Activated CD4-positive, alpha-beta T cell treated with anti-CD3 and anti-CD28 coated beads, Interleukin-2, amount 10 ng/mL, durations not matched to agents 7 days and 5 days (primary cell): ENCODE measurements at regions not wholly inside any gene's neighbourhood (a gene's known extent, or its start where the extent isn't known, plus 50 kb on each side); places are given as distances from the start of the nearest gene placed in this dataset.
"Not testable (repeated sequence)": the region's sequence is repeated elsewhere in the genome, so short reads cannot be mapped to it uniquely, and the experiment has no call there.

Experiments used
- CTCF ChIA-PET: fragments of 350-600 bp; sonication (Branson Sonifier 250); formaldehyde crosslinking; loops from one replicate; lab custom pipeline; 2021; ENCODE audit warnings: antibody characterized with exemption; lab: Charles Lee
- POLR2A ChIA-PET: fragments of 350-600 bp; sonication (Branson Sonifier 250); formaldehyde crosslinking; loops from one replicate; lab custom pipeline; 2021; ENCODE audit warnings: antibody characterized with exemption; lab: Charles Lee
- DNase-seq: peaks from one replicate; pipeline ENCODE4 v3.0.0-alpha.2; 2020
- H3K27ac Mint-ChIP-seq: one replicate; pipeline ENCODE4 v1.8.0; 2021; ENCODE audit warnings: mild to moderate bottlenecking, moderate library complexity, mixed read lengths
- H3K27me3 Mint-ChIP-seq: one replicate; pipeline ENCODE4 v1.8.0; 2021; ENCODE audit warnings: mixed read lengths
- H3K36me3 Mint-ChIP-seq: one replicate; pipeline ENCODE4 v1.8.0; 2021; ENCODE audit warnings: low read depth, mixed read lengths
- H3K4me1 Mint-ChIP-seq: one replicate; pipeline ENCODE4 v1.8.0; 2021; ENCODE audit warnings: mixed read lengths
- H3K4me3 Mint-ChIP-seq: one replicate; pipeline ENCODE4 v1.8.0; 2021; ENCODE audit warnings: mild to moderate bottlenecking, moderate library complexity, mixed read lengths
- H3K9me3 Mint-ChIP-seq: one replicate; pipeline ENCODE4 v1.8.0; 2021; ENCODE audit warnings: mixed read lengths

DNA sequence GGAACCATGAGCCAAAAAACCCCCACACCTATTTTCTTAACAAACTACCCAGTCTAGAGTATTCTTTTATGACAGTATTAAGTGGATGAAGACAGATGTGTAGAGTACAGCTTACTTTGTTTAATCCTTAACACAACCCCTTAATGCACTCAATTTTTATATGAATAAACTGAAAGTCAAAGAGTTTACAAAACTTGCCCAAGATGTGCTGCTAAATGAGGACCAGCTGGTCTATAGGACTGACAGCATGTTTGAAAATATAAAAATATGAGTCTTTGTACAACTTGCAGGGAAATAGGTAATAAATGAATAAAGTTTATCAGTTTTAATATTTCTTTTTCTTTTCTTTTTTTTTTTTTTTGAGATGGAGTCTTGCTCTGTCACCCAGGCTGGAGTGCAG lies 102.3 kb downstream of the ZFY start:
- no peaks in the 10 kb centered on the region for H3K9me3 Mint-ChIP-seq
- no peak overlapping the region for H3K27ac Mint-ChIP-seq
- POLR2A ChIA-PET: no interaction called here
- H3K4me1 Mint-ChIP-seq: no peaks in the 10 kb centered on the region
- peaks cover 8% of the 10 kb centered on the region for H3K36me3 Mint-ChIP-seq
- H3K27me3 Mint-ChIP-seq: no peaks in the 10 kb centered on the region
- CTCF ChIA-PET: no interaction called here
- no peak for DNase-seq
- no peak overlapping the region for H3K4me3 Mint-ChIP-seq

GRCh38 chrY:3040415-3040814 lies 105.2 kb downstream of the ZFY start:
- H3K4me1 Mint-ChIP-seq: no peaks in the 10 kb centered on the region
- H3K4me3 Mint-ChIP-seq: no peak overlapping the region
- H3K36me3 Mint-ChIP-seq: peaks cover 7% of the 10 kb centered on the region
- no peaks in the 10 kb centered on the region for H3K27me3 Mint-ChIP-seq
- POLR2A ChIA-PET: no interaction called here
- H3K9me3 Mint-ChIP-seq: no peaks in the 10 kb centered on the region
- DNase-seq: no peak
- CTCF ChIA-PET: no interaction called here
- H3K27ac Mint-ChIP-seq: no peak overlapping the region

GRCh38 chrY:3041985-3042384 lies 106.8 kb downstream of the ZFY start:
- Mint-ChIP-seq H3K27ac (no peak overlapping the region), H3K27me3 (no peaks in the 10 kb centered on the region), H3K36me3 (peaks cover 7% of the 10 kb centered on the region), H3K9me3 (no peaks in the 10 kb centered on the region), H3K4me3 (no peak overlapping the region), H3K4me1 (peaks cover 3% of the 10 kb centered on the region)
- ChIA-PET POLR2A (no interaction called here), CTCF (no interaction called here)
- no peak for DNase-seq

- ChIA-PET CTCF (no interaction called here), POLR2A (no interaction called here)
- peaks cover 3% of the 10 kb centered on the region for H3K4me1 Mint-ChIP-seq
- no peaks in the 10 kb centered on the region for H3K27me3 Mint-ChIP-seq
- H3K9me3 Mint-ChIP-seq: no peaks in the 10 kb centered on the region
- no peak overlapping the region for H3K4me3 Mint-ChIP-seq
- H3K27ac Mint-ChIP-seq: no peak overlapping the region
- no peak for DNase-seq
- H3K36me3 Mint-ChIP-seq: peaks cover 3% of the 10 kb centered on the region
Measured at GRCh38 chrY:3042901-3043300, 107.7 kb downstream of the ZFY start.

DNA sequence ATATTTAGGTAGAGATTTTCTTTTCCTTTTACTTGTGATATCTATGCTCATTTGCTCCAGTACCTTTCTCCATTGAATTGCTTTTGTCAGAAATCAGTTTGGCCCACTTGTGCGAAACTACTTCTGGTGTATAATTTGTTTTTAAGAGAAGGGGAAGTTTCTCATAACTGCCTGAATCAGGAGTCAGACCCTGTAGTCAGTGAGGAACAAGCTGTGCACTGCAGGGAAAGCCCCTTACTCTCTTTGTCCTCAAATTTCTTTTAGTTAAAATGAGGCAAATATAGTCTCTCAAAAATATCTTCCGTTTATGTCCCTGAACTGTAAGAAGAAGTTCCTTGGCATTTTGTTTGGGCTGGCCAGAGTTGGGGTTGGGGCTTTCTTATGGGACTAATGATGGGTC lies 109.9 kb downstream of the ZFY start:
- no peak overlapping the region for H3K4me3 Mint-ChIP-seq
- H3K27ac Mint-ChIP-seq: no peak overlapping the region
- H3K36me3 Mint-ChIP-seq: no peaks in the 10 kb centered on the region
- no peak for DNase-seq
- H3K9me3 Mint-ChIP-seq: peaks cover 2% of the 10 kb centered on the region
- CTCF ChIA-PET: no interaction called here
- no peaks in the 10 kb centered on the region for H3K27me3 Mint-ChIP-seq
- peaks cover 3% of the 10 kb centered on the region for H3K4me1 Mint-ChIP-seq
- POLR2A ChIA-PET: no interaction called here

DNA sequence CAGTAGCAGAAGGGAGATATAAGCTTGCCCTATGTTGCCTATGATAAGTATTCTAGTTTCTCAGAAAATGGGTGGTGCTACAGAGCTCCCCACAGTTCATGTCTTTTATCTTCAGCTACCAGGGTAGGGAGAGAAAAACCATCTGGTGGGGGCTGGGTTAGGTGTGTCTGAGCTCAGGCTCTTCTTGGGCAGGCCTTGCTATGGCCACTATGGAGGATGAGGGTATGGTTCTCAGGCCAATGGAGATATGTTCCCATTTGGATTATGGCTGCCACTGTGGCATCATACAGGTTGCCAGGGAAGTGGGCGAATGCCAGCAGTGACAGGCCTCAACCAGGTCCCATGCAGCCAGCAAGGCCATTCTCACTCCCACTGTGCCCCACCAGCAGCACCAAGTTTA lies 120.3 kb downstream of the ZFY start:
- H3K27ac Mint-ChIP-seq, H3K4me1 Mint-ChIP-seq, H3K9me3 Mint-ChIP-seq, H3K27me3 Mint-ChIP-seq, H3K4me3 Mint-ChIP-seq, CTCF ChIA-PET, H3K36me3 Mint-ChIP-seq, DNase-seq, POLR2A ChIA-PET: not testable (repeated sequence)

DNA sequence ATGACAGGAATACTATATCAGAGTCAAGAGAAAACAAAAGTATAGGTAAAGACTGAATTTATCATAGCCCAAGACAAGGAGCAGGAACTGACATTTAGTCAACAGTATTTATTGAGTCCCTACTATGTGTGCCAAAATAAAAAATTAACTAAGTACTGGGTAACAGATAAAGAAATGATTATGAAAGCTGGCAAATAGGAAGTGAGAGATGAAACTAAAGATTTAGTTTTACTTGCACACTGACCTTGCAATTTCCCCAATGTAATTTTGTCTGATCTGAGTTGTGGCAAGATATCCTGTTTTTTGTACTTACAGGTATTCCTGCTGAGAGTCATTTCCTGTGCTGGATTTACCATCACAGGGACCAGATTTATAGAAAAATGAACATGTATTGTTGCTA lies 123.2 kb downstream of the ZFY start:
- H3K9me3 Mint-ChIP-seq, CTCF ChIA-PET, H3K4me1 Mint-ChIP-seq, H3K27ac Mint-ChIP-seq, DNase-seq, H3K36me3 Mint-ChIP-seq, H3K4me3 Mint-ChIP-seq, H3K27me3 Mint-ChIP-seq, POLR2A ChIA-PET: not testable (repeated sequence)

DNA sequence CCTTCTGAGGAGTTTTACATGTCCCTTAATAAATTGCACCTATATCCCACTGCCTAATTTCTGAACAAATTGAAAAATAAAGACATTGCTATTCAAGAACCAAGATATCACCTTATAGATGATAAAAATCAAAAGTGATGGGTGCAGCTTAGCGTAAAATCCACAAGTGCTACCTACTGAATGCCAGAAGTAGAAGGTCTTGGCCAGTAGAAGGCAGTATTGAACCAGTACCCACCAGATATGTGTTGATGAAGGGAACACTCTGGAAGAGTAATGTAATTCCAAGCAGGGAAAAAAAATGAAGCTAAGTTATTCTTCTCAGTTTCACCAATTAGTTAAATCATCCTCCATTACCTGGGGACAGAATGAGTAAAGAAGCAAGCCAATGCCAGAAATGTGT lies 125.5 kb downstream of the ZFY start:
- DNase-seq, H3K4me3 Mint-ChIP-seq, H3K27ac Mint-ChIP-seq, H3K36me3 Mint-ChIP-seq, H3K4me1 Mint-ChIP-seq, POLR2A ChIA-PET, H3K9me3 Mint-ChIP-seq, CTCF ChIA-PET, H3K27me3 Mint-ChIP-seq: not testable (repeated sequence)

DNA sequence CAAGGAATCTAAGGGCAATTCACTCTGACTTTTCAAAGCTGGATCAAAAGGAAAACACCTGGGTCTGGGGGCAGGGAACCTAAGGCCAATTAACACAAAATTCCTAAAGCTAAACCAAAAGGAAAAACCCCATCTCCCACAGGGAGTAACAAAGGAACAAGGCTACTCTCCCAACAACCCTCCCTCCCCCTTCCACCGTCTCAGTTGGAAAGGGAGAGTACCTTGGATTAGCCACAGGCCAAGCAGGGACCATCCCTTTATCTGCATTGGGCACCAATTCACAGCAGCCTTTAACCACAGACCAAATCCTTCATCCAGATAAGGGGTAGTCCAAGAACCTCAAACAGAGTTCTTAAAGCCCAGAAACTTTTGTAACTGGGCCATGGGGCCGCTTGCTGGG lies 153.0 kb downstream of the ZFY start:
- H3K9me3 Mint-ChIP-seq, H3K27me3 Mint-ChIP-seq, CTCF ChIA-PET, DNase-seq, H3K36me3 Mint-ChIP-seq, H3K27ac Mint-ChIP-seq, POLR2A ChIA-PET, H3K4me3 Mint-ChIP-seq, H3K4me1 Mint-ChIP-seq: not testable (repeated sequence)

DNA sequence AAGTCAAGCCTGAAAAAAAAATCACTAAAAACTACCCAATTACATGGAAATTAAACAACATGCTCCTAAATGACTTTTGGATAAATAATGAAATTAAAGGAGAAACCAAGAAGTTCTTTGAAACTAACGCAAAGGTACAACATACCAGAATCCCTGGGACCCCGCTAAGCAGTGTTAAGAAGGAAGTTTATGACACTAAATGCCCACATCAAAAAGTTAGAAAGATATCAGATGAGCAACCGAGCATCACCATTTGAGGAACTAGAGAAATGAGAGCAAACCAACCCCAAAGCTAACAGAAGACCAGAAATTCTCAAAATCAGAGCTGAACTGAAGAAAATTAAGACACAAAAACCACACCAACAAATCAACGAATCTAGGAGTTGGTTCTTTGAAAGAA lies 173.5 kb downstream of the ZFY start:
- CTCF ChIA-PET, H3K27me3 Mint-ChIP-seq, H3K9me3 Mint-ChIP-seq, H3K4me3 Mint-ChIP-seq, DNase-seq, H3K36me3 Mint-ChIP-seq, H3K4me1 Mint-ChIP-seq, POLR2A ChIA-PET, H3K27ac Mint-ChIP-seq: not testable (repeated sequence)

DNA sequence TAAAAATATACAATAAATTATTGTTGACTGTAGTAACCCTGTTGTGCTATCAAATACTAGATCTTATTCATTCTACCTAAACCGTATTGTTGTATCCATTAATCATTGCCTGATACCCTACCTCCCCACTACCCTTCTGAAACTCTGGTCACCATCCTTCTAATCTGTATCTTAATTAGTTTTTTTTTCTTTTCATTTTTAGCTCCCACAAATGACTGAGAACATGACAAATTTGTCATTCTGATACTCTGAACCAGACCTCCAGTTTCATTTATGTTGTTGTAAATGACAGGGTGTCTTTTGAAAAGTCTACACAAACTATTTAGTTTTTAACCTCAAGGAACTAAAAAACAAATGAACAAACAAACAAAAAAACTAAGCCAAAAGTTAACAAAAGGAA lies 185.1 kb downstream of the ZFY start:
- H3K4me3 Mint-ChIP-seq, H3K27me3 Mint-ChIP-seq, H3K36me3 Mint-ChIP-seq, H3K9me3 Mint-ChIP-seq, H3K4me1 Mint-ChIP-seq, POLR2A ChIA-PET, CTCF ChIA-PET, H3K27ac Mint-ChIP-seq, DNase-seq: not testable (repeated sequence)

DNA sequence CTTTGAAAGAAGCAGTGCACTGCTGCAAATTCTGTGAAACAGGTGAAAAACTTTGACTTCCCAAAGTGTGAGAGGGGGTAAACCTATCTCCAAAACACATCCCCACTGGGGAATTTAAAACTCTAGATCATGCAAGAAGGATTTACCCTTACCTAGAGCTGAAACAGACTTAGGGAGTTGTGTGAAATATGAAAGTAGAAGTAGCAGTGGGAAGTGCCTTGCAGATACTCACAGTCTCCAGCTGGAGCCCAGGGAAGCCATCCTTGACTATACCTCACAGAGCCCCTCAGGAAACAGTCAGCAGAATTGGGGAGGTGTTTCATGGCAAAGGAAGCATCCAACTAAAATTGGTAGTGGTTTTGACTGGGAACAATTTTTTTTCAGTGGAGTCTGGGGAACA lies 185.5 kb downstream of the ZFY start:
- POLR2A ChIA-PET, H3K4me3 Mint-ChIP-seq, H3K9me3 Mint-ChIP-seq, DNase-seq, CTCF ChIA-PET, H3K27ac Mint-ChIP-seq, H3K36me3 Mint-ChIP-seq, H3K27me3 Mint-ChIP-seq, H3K4me1 Mint-ChIP-seq: not testable (repeated sequence)

DNA sequence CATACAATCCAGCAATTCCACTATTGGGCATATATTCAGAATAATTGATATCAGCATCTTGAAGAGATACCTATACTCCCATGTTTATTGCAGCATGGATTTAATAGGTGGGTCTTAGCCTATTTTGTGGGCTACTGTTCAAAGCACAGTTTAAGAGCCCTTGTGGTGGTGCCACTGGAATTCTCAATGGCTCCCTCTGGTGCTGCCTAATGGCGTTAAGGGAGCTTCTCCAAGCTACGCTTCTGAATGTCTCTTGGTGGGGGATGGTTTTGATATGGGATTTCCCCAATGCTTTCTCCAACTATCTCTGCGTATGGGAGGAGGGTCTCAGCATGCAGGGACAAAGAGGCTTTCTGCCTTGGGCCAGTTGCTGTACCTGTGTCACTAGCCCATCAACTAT lies 188.3 kb downstream of the ZFY start:
- H3K4me1 Mint-ChIP-seq, H3K4me3 Mint-ChIP-seq, H3K36me3 Mint-ChIP-seq, POLR2A ChIA-PET, CTCF ChIA-PET, H3K27me3 Mint-ChIP-seq, H3K9me3 Mint-ChIP-seq, H3K27ac Mint-ChIP-seq: not testable (repeated sequence)
- peak; percentile 5 for DNase-seq

DNA sequence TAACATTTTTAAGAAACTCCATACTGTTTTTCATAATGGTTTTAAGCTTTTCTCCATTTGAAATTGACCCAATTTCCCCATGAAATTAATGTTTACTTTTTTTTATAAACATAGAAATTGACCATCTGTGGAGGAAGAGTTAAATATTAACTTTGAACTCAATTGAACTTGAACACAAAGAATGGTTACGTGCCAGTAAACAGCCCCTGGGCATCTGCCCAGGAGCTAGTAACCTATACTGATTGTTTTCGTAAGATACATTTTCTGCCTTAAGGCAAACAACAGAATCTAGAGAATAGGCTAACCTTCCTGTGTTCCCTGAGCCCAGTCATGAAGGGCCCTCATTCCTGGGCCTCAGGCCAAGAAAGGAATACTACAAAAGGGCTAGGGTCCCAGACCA lies 235.9 kb downstream of the ZFY start:
- POLR2A ChIA-PET, H3K27me3 Mint-ChIP-seq, H3K9me3 Mint-ChIP-seq, CTCF ChIA-PET, H3K27ac Mint-ChIP-seq, H3K4me3 Mint-ChIP-seq, H3K4me1 Mint-ChIP-seq, DNase-seq, H3K36me3 Mint-ChIP-seq: not testable (repeated sequence)

GRCh38 chrY:3195035-3195434 lies 259.9 kb downstream of the ZFY start:
- H3K27ac Mint-ChIP-seq, H3K36me3 Mint-ChIP-seq, H3K4me3 Mint-ChIP-seq, H3K27me3 Mint-ChIP-seq, POLR2A ChIA-PET, CTCF ChIA-PET, DNase-seq, H3K4me1 Mint-ChIP-seq, H3K9me3 Mint-ChIP-seq: not testable (repeated sequence)
